B cell (primary cell): ENCODE measurements at regions not wholly inside any gene's neighbourhood (a gene's known extent, or its start where the extent isn't known, plus 50 kb on each side); places are given as distances from the start of the nearest gene placed in this dataset.

ENCODE experiments used
- ATAC-seq: fragments of 200-7000 bp; cut with Tn5 transposase; one replicate; pipeline ENCODE4 v1.10.0; 2021; ENCODE audit warnings: low read depth, mild to moderate bottlenecking, moderate number of reproducible peaks, moderate library complexity
- CTCF ChIA-PET: fragments of 350-600 bp; sonication (Branson Sonifier 250); formaldehyde crosslinking; loops from one replicate; lab custom pipeline; 2021; ENCODE audit warnings: antibody characterized with exemption, inconsistent platforms; lab: Charles Lee
- POLR2A ChIA-PET: fragments of 350-600 bp; sonication (Branson Sonifier 250); formaldehyde crosslinking; loops from one replicate; lab custom pipeline; 2021; ENCODE audit warnings: antibody characterized with exemption; lab: Charles Lee
- DNase-seq: peaks from one replicate; pipeline ENCODE4 v3.0.0; 2013
- H2AFZ ChIP-seq: 2 replicates; pipeline ENCODE4 v1.6.1; 2012; ENCODE audit warnings: mild to moderate bottlenecking, low read depth, low read length; ENCODE audit not compliant: insufficient read depth, poor library complexity, severe bottlenecking
- H3K27ac ChIP-seq, 2 donors: 1 replicate in 1 of 2; 2 replicates in 1 of 2; pipeline ENCODE4 v1.5.1; 2012 to 2013; ENCODE audit warnings: low read length in 2 of 2, mild to moderate bottlenecking in 2 of 2, moderate library complexity in 1 of 2
- H3K27me3 ChIP-seq, 4 experiments: fragments of 200-600 bp in 1 of 4; sonication (generic) in 1 of 4; replicated peaks in 1 of 4; 1 replicate in 2 of 4; 2 replicates in 2 of 4; pipeline versions ENCODE4 v1.6.1 to v1.7.0; 2013 to 2016; ENCODE audit warnings: low read length in 3 of 4, mild to moderate bottlenecking in 2 of 4, mixed read lengths in 1 of 4, moderate library complexity in 1 of 4; ENCODE audit not compliant: insufficient read depth in 4 of 4, control insufficient read depth in 3 of 4; ENCODE audit errors: control extremely low read depth in 1 of 4
- H3K36me3 ChIP-seq, 2 experiments: replicated peaks in 1 of 2; 1 replicate in 1 of 2; 2 replicates in 1 of 2; pipeline versions ENCODE4 v1.6.1 to v1.7.1; 2013; ENCODE audit warnings: low read length in 1 of 2; ENCODE audit not compliant: insufficient read depth in 2 of 2, control insufficient read depth in 1 of 2; ENCODE audit errors: control extremely low read depth in 1 of 2, extremely low read depth in 1 of 2
- H3K4me1 ChIP-seq, 2 donors: fragments of 200-600 bp in 1 of 2; sonication (generic) in 1 of 2; 1 replicate in 1 of 2; 2 replicates in 1 of 2; pipeline versions ENCODE4 v1.5.1 to v1.6.1; 2013 to 2017; ENCODE audit warnings: low read length in 2 of 2; ENCODE audit not compliant: control insufficient read depth in 2 of 2, insufficient read depth in 2 of 2
- H3K4me2 ChIP-seq: replicated peaks from 2 replicates; pipeline ENCODE3; 2012; ENCODE audit warnings: mild to moderate bottlenecking, low read depth, low read length; ENCODE audit not compliant: poor library complexity, severe bottlenecking
- H3K4me3 ChIP-seq, 5 experiments: fragments of 200-600 bp in 1 of 5; sonication (generic) in 1 of 5; 1 replicate in 3 of 5; 2 replicates in 2 of 5; pipeline versions ENCODE4 v1.5.1 to v1.7.0; 2011 to 2016; ENCODE audit warnings: low read length in 4 of 5, mild to moderate bottlenecking in 4 of 5, low read depth in 2 of 5, control low read depth in 1 of 5, moderate library complexity in 1 of 5; ENCODE audit not compliant: insufficient read depth in 1 of 5; ENCODE audit errors: control extremely low read depth in 1 of 5, extremely low read depth in 1 of 5
- H3K79me2 ChIP-seq: fragments of 200-600 bp; sonication (generic); one replicate; pipeline ENCODE4 v1.6.0; 2016; ENCODE audit warnings: low read length; ENCODE audit not compliant: control insufficient read depth, insufficient read depth
- H3K9ac ChIP-seq: fragments of 200-600 bp; sonication (generic); 2 replicates; pipeline ENCODE4 v1.6.1; 2017; ENCODE audit warnings: mild to moderate bottlenecking, low read length, moderate library complexity
- H3K9me3 ChIP-seq, 3 donors: one replicate each; pipeline versions ENCODE4 v1.6.1 to v1.7.1; 2013; ENCODE audit warnings: low read length in 2 of 3; ENCODE audit not compliant: control insufficient read depth in 2 of 3, insufficient read depth in 1 of 3; ENCODE audit errors: control extremely low read depth in 1 of 3
- H4K20me1 ChIP-seq: 2 replicates; pipeline ENCODE4 v1.6.0; 2012; ENCODE audit warnings: mild to moderate bottlenecking, low read length; ENCODE audit not compliant: insufficient read depth, control insufficient read depth, poor library complexity, severe bottlenecking
- H3K27ac Mint-ChIP-seq: one replicate; pipeline ENCODE4 v1.8.0; 2021; ENCODE audit warnings: mixed read lengths
- H3K27me3 Mint-ChIP-seq: one replicate; pipeline ENCODE4 v1.8.0; 2021; ENCODE audit warnings: mixed read lengths
- H3K4me1 Mint-ChIP-seq: one replicate; pipeline ENCODE4 v1.8.0; 2021; ENCODE audit warnings: mixed read lengths
- H3K4me3 Mint-ChIP-seq: one replicate; pipeline ENCODE4 v1.8.0; 2021; ENCODE audit warnings: mixed read lengths
- H3K9me3 Mint-ChIP-seq: one replicate; pipeline ENCODE4 v1.8.0; 2022; ENCODE audit warnings: mixed read lengths; ENCODE audit not compliant: insufficient read depth
- CTCF ChIP-seq: fragments of 200-600 bp; IDR thresholded peaks from one replicate; pipeline ENCODE4 v1.8.0; 2022; ENCODE audit warnings: antibody characterized with exemption, mild to moderate bottlenecking
- EZH2 ChIP-seq: IDR thresholded peaks from 2 replicates; pipeline ENCODE4 v1.6.1; 2012; ENCODE audit warnings: borderline replicate concordance, low read depth, mild to moderate bottlenecking, moderate library complexity, low read length; ENCODE audit not compliant: insufficient read depth, poor library complexity, severe bottlenecking
- WGBS: methylation state at CpG from one replicate; pipeline ENCODE4 v1.1.5; 2013; ENCODE audit warnings: missing lambda C conversion rate; ENCODE audit not compliant: insufficient coverage; 5-methylcytosine and 5-hydroxymethylcytosine counted together
- intact Hi-C: fragments of 100-400 bp; cut with micrococcal nuclease; formaldehyde crosslinking; loops from one replicate; pipeline ENCODE4 v1.10.0; 2022

- Histone ChIP-seq H3K27me3 (peaks cover 0 to 15% (median 0%) of the 10 kb centered on the region in 4 experiments), H3K4me2 (no peak overlapping the region), H2AFZ (no peak overlapping the region), H3K4me3 (no peak overlapping the region), H3K9ac (no peak overlapping the region), H3K9me3 (peaks cover 0 to 25% (median 0%) of the 10 kb centered on the region in 3 donors), H3K36me3 (no peaks in the 10 kb centered on the region), H3K79me2 (no peaks in the 10 kb centered on the region), H4K20me1 (no peaks in the 10 kb centered on the region), H3K4me1 (no peaks in the 10 kb centered on the region), H3K27ac (no peak overlapping the region)
- ATAC-seq (no peak), DNase-seq (no peak)
- TF ChIP-seq EZH2, result no peak
- TF ChIP-seq CTCF, result no peak
- no peaks in the 10 kb centered on the region for H3K4me1 Mint-ChIP-seq
- WGBS, result 72% methylated on average over 4 of the region's 5 CpGs
- H3K4me3 Mint-ChIP-seq, result no peak overlapping the region
- ChIA-PET POLR2A (no interaction called here), CTCF (no interaction called here)
- no peak overlapping the region for H3K27ac Mint-ChIP-seq
- intact Hi-C loops, result no loop called here
- peaks cover 7% of the 10 kb centered on the region for H3K9me3 Mint-ChIP-seq
- peaks cover 53% of the 10 kb centered on the region for H3K27me3 Mint-ChIP-seq
Observed at GRCh38 chr16:86359571-86359970, 150.8 kb upstream of the FOXF1 start.

GRCh38 chr16:86362155-86362849, 148.0 kb upstream of the FOXF1 start:
- CTCF ChIA-PET, result no interaction called here
- H3K4me3 Mint-ChIP-seq, result no peak overlapping the region

More at GRCh38 chr16:86362155-86362849, 148.0 kb upstream of the FOXF1 start:
- no peak for TF ChIP-seq EZH2
- no peak for TF ChIP-seq CTCF
- H3K27ac Mint-ChIP-seq, result no peak overlapping the region
- Histone ChIP-seq H3K9me3 (peaks cover 0 to 6% (median 0%) of the 10 kb centered on the region in 3 donors), H3K27me3 (peaks cover 0 to 12% (median 0%) of the 10 kb centered on the region in 4 experiments), H4K20me1 (no peaks in the 10 kb centered on the region), H3K4me3 (no peak overlapping the region), H3K79me2 (no peaks in the 10 kb centered on the region), H3K4me2 (no peak overlapping the region), H2AFZ (no peak overlapping the region), H3K27ac (no peak overlapping the region), H3K36me3 (no peaks in the 10 kb centered on the region), H3K9ac (no peak overlapping the region), H3K4me1 (no peaks in the 10 kb centered on the region)
- no peaks in the 10 kb centered on the region for H3K9me3 Mint-ChIP-seq
- ATAC-seq (no peak), DNase-seq (no peak)
- intact Hi-C loops, result no loop called here
- no peaks in the 10 kb centered on the region for H3K4me1 Mint-ChIP-seq
- POLR2A ChIA-PET, result no interaction called here
- peaks cover 52% of the 10 kb centered on the region for H3K27me3 Mint-ChIP-seq
- WGBS, result 67% methylated on average over 3 of the region's 9 CpGs
